K562 (cell line): ENCODE measurements at regions not wholly inside any gene's neighbourhood (a gene's known extent, or its start where the extent isn't known, plus 50 kb on each side); places are given as distances from the start of the nearest gene placed in this dataset.

Experiments used
- ATAC-seq: fragments of 200-7000 bp; cut with Tn5 transposase; 3 replicates; pipeline ENCODE4 v1.9.1; 2020; ENCODE audit warnings: moderate library complexity
- BruUV-seq: library from RNA; stranded (reverse); fragments of 400-500 nt; replicated peaks from 2 replicates; lab custom pipeline; 2021; lab: Mats Ljungman, UMichigan
- CTCF ChIA-PET: fragments of 300-600 bp; formaldehyde crosslinking; extraction: SDS; loops from one replicate; lab custom pipeline; 2021; ENCODE audit warnings: low intra/inter-chr PET ratio; lab: Yijun Ruan, JAX
- POLR2A ChIA-PET: fragments of 300-600, 350-650 bp; sonication (Branson Sonifier 250); formaldehyde crosslinking; extraction: SDS; loops from one replicate; lab custom pipeline; 2021; ENCODE audit warnings: antibody characterized with exemption, inconsistent platforms; lab: Yijun Ruan, JAX
- DNase-seq, 4 experiments: peaks; one replicate each; pipeline versions ENCODE4 v3.0.0 to v3.0.0-alpha.2; 2011 to 2018; ENCODE audit warnings: low spot score in 3 of 4, mixed read lengths in 3 of 4; ENCODE audit errors: extremely low read depth in 1 of 4
- FAIRE-seq: peaks from 2 replicates; lab custom pipeline; 2011; peaks lifted over from hg19 to GRCh38; lab: Jason Lieb, UNC
- H2AFZ ChIP-seq: 2 replicates; pipeline ENCODE4 v1.6.0; 2011; ENCODE audit warnings: low read depth, low read length, control low read depth, inconsistent platforms
- H3K27ac ChIP-seq: fragments of 200-600 bp; 3 replicates; pipeline ENCODE4 v1.8.0; 2011; ENCODE audit warnings: low read depth, mild to moderate bottlenecking, control low read depth, inconsistent platforms, low read length, moderate library complexity, mixed read lengths; ENCODE audit errors: extremely low read depth
- H3K27me3 ChIP-seq, 2 experiments: fragments of 300-600 bp in 1 of 2; 2 replicates in 1 of 2; 3 replicates in 1 of 2; pipeline versions ENCODE4 v1.6.0 to v1.8.0; 2011; ENCODE audit warnings: inconsistent platforms in 2 of 2, low read length in 2 of 2, mild to moderate bottlenecking in 1 of 2, mixed read lengths in 1 of 2, moderate library complexity in 1 of 2; ENCODE audit not compliant: control insufficient read depth in 2 of 2, insufficient read depth in 2 of 2
- H3K36me3 ChIP-seq: fragments of 300-600 bp; 3 replicates; pipeline ENCODE4 v1.8.0; 2011; ENCODE audit warnings: mild to moderate bottlenecking, low read length, inconsistent platforms; ENCODE audit not compliant: control insufficient read depth, insufficient read depth
- H3K4me1 ChIP-seq, 2 experiments: fragments of 200-600 bp in 1 of 2; replicated peaks in 1 of 2; 2 replicates in 1 of 2; 3 replicates in 1 of 2; pipeline versions ENCODE4 v1.5.1 to v1.8.0; 2011; ENCODE audit warnings: inconsistent platforms in 2 of 2, low read length in 2 of 2, mild to moderate bottlenecking in 1 of 2, mixed read lengths in 1 of 2, moderate library complexity in 1 of 2; ENCODE audit not compliant: control insufficient read depth in 2 of 2, insufficient read depth in 2 of 2
- H3K4me2 ChIP-seq: 2 replicates; pipeline ENCODE4 v1.6.1; 2011; ENCODE audit warnings: low read length, control low read depth, inconsistent platforms, mixed read lengths; ENCODE audit not compliant: insufficient read depth
- H3K4me3 ChIP-seq: fragments of 200-600 bp; sonication (generic), shearing (Covaris generic); 2 replicates; pipeline ENCODE4 v1.5.1; 2016; ENCODE audit warnings: control low read depth, inconsistent platforms
- H3K79me2 ChIP-seq: fragments of 200-600 bp; 3 replicates; pipeline ENCODE4 v1.8.0; 2011; ENCODE audit warnings: low read length, inconsistent platforms; ENCODE audit not compliant: control insufficient read depth, insufficient read depth
- H3K9ac ChIP-seq, 2 experiments: 2 replicates each; pipeline versions ENCODE4 v1.6.0 to v1.6.1; 2011; ENCODE audit warnings: low read depth in 2 of 2, low read length in 2 of 2, control low read depth in 1 of 2, inconsistent platforms in 1 of 2, mild to moderate bottlenecking in 1 of 2, mixed read lengths in 1 of 2; ENCODE audit not compliant: insufficient read depth in 1 of 2
- H3K9me1 ChIP-seq: one replicate; pipeline ENCODE4 v1.6.0; 2011; ENCODE audit warnings: inconsistent platforms, mild to moderate bottlenecking, low read length, moderate library complexity; ENCODE audit not compliant: control insufficient read depth, insufficient read depth
- H3K9me3 ChIP-seq: replicated peaks from 2 replicates; pipeline ENCODE4 v1.5.1; 2011; ENCODE audit warnings: low read depth, low read length, inconsistent platforms; ENCODE audit not compliant: control insufficient read depth, insufficient read depth
- H4K20me1 ChIP-seq: replicated peaks from 2 replicates; pipeline ENCODE4 v1.6.1; 2011; ENCODE audit warnings: low read length, inconsistent platforms, mixed read lengths; ENCODE audit not compliant: control insufficient read depth, insufficient read depth
- CBX1 ChIP-seq: sonication (generic); IDR thresholded peaks from 2 replicates; pipeline ENCODE4 v1.6.1; 2016; ENCODE audit warnings: antibody characterized with exemption, low read depth, mild to moderate bottlenecking
- ZNF12 ChIP-seq: sonication (generic); formaldehyde crosslinking; IDR thresholded peaks from 2 replicates; pipeline ENCODE4 v1.4.0; 2020; ENCODE audit warnings: mild to moderate bottlenecking, missing genetic modification reagents
- ZNF318 ChIP-seq, 2 experiments: fragments of 450-650 bp; IDR thresholded peaks; 2 replicates each; pipeline ENCODE4 v1.6.1; 2016; ENCODE audit warnings: mild to moderate bottlenecking in 2 of 2, borderline replicate concordance in 1 of 2, low read depth in 1 of 2, moderate library complexity in 1 of 2
- WGBS: fragments of 100-300 bp; shearing (Covaris generic); methylation state at CpG from one replicate; pipeline ENCODE4 v1.1.6; 2016; ENCODE audit warnings: low coverage, mixed read lengths; ENCODE audit not compliant: insufficient coverage; ENCODE audit errors: missing lambda C conversion rate; 5-methylcytosine and 5-hydroxymethylcytosine counted together
- in situ Hi-C: fragments of 300-500 bp; cut with MboI; formaldehyde crosslinking; loops from 4 replicates; pipeline ENCODE4 v1.15.0; 2018; ENCODE audit warnings: inconsistent platforms, mixed read lengths
- intact Hi-C: fragments of 100-400 bp; cut with micrococcal nuclease; formaldehyde crosslinking; loops from 2 replicates; pipeline ENCODE4 v1.14.2; 2022

- POLR2A ChIA-PET: no interaction called here
- no peak for DNase-seq
- Histone ChIP-seq H4K20me1 (no peaks in the 10 kb centered on the region), H3K79me2 (no peaks in the 10 kb centered on the region), H3K27ac (no peak overlapping the region), H3K9ac (no peak overlapping the region), H3K4me3 (no peak overlapping the region), H3K36me3 (no peaks in the 10 kb centered on the region), H3K9me3 (no peaks in the 10 kb centered on the region), H3K9me1 (no peaks in the 10 kb centered on the region), H3K4me1 (no peaks in the 10 kb centered on the region), H2AFZ (no peak overlapping the region), H3K4me2 (no peak overlapping the region), H3K27me3 (no peaks in the 10 kb centered on the region)
- no TSS peak for BruUV-seq
- WGBS: 0% methylated on average over 1 of the region's 1 CpG
- in situ Hi-C loops (no loop called here), intact Hi-C loops (no loop called here)
- CTCF ChIA-PET: no interaction called here
- no peak for TF ChIP-seq ZNF318 (IDR thresholded peaks at IDR 0.05; ENCODE audit: borderline replicate concordance in 1 of 2, low read depth in 1 of 2)
- no peak for TF ChIP-seq CBX1
- TF ChIP-seq ZNF12 (CRISPR knock-in tag): no peak
- ATAC-seq: no peak
- no peak for FAIRE-seq
These were observed 328.5 kb upstream of the TBC1D5 start for GRCh38 chr3:18070944-18071343.
